Stimulated activated CD4-positive, alpha-beta T cell treated with anti-CD3 and anti-CD28 coated beads, Interleukin-2, amount 100 ng/mL, for 48 hours (primary cell): ENCODE measurements at regions not wholly inside any gene's neighbourhood (a gene's known extent, or its start where the extent isn't known, plus 50 kb on each side); places are given as distances from the start of the nearest gene placed in this dataset.

ENCODE experiments used
- DNase-seq, 2 donors: peaks; one replicate each; pipeline ENCODE4 v3.0.0-alpha.2; 2020

DNA sequence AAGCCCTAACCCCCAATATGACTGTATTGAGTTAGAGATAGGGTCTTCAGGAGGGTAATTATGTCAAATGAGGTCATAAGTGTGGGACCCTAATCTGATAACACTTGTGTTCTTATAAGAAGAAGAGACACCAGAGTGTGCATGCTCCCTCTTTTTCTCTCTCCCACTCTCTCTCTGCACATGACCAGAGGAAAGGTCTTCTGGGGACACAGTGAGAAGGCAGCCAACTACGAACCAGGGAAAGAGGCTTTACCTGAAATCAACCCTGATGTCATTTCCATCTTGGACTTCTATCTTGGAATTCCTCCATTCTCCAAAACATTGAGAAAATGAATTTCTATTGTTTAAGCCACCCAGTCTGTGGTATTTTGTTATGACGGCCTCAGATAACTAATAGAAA lies 97.2 kb upstream of the MAD2L1 start:
- no peak for DNase-seq

- no peak for DNase-seq
Measured at GRCh38 chr4:120158841-120159463, 92.3 kb upstream of the MAD2L1 start.

- DNase-seq, result no peak
Measured at GRCh38 chr4:120158046-120158445, 91.4 kb upstream of the MAD2L1 start.

DNA sequence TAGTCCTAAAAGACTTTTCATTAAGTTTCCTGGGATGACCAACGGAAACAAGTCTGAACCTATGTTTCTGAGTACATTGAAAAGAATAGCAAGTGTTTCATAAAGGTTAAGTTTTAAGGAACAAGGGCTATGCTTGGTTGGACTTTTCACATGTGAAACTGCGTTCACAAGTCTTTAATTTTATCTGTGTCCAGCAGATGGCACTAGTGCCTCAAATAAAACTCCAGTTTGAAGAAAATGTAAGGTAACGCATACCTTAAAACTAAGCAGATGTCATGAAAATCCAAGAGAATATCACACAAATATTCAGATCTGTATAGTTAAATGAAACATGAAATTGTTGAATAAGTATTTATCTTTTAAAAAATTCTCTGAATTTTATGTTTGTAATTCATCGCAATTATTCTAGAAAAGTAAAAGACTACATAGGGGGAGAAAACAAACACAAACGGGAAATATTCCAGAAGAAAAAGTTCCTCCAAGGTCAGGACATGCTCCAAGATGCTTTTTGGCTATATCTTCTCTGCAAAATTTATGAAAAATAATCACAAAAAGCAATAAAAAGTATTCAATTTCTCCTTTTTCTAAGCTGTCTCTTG lies 89.6 kb upstream of the MAD2L1 start:
- peak; percentile 19 to 21 for DNase-seq

DNA sequence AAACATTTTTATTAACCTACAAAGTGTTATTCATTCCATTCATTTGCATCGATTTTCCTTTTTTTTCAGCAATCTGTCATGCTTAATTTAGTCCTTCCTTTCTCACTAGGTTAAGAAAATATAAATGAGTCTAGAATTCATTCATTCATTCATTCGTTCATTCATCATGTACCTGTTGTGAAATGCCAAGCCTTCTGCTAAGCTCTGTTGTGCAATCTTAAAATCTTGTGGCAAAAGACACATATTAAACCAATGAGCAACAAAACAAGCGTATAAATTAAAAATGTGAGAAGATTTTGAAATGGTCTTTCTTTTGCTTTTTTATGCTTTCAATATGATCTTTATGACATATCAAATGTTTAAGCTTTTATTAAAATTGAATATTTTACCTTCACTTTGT lies 88.6 kb upstream of the MAD2L1 start:
- no peak for DNase-seq

DNA sequence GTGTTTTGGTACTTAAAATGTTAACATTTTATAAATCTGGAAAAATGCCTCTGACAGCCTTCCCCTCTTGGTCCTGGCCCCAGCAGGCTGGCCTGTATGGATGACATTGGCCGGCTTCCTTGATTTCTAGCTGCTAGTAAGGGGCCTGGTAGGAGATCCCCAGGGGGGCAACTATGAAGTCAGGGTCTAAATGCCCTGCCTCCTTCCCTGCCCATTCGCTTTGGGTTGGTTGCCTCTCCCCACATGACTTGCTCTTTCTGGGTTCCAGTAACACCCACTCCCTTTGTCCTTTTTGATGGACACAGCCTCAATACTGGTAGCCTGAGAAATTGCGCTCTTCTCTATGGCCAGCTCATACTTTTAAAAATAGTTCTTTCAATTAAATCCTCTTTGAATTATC lies 78.0 kb upstream of the MAD2L1 start:
- no peak for DNase-seq

- DNase-seq, result no peak
Measured at GRCh38 chr4:120144041-120144440, 77.4 kb upstream of the MAD2L1 start.

DNA sequence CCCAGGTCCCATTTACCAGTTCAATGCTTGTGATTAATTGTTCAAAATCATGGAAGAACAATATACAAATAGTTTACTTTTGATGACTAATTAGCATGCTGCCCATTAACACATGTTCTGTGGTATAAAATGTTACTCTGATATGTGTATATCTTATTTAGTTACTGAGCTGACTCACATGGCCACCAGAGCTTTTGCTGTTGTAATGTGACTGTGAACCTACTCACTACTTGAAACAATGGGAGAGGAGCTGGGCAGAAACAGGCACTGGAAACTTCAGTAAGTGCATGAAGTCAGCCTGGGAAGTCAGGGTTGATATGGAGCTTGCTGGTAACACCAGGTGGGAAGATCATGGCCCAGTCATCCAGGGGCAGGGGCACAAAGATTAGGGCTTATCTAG lies 72.7 kb upstream of the MAD2L1 start:
- DNase-seq, result no peak

GRCh38 chr4:120132935-120133334 lies 66.3 kb upstream of the MAD2L1 start:
- no peak for DNase-seq

DNA sequence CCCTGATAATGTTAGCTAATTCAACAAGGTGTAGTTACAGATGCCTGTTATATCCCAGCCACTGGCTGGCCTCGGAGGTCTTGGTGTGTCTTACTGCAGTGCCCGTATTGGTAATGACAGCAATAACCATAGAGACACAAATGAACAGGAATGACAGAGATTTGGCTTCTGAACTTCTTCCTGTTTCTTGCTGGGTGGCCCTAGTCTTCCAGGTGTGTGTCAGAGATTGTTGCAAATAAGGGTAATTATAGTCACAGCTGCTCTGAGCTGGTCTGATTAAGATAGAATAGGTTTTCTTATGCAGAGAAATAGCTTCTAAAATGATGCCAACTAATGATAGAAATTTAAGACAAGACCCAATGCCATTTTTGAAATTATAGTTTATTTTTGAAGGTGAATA lies 64.1 kb upstream of the MAD2L1 start:
- no peak for DNase-seq
